AG09319 (cell line): ENCODE measurements at regions not wholly inside any gene's neighbourhood (a gene's known extent, or its start where the extent isn't known, plus 50 kb on each side); places are given as distances from the start of the nearest gene placed in this dataset.

Experiments
- DNase-seq: peaks from one replicate; pipeline ENCODE4 v3.0.0-alpha.2; 2010; ENCODE audit warnings: low read depth; ENCODE audit errors: extremely low read depth
- TF ChIP-seq, protein P1 (sequence below): IDR thresholded peaks from 2 replicates; pipeline ENCODE4 v1.5.1; 2011; ENCODE audit warnings: low read depth, mild to moderate bottlenecking, inconsistent platforms, low read length, moderate library complexity

DNA sequence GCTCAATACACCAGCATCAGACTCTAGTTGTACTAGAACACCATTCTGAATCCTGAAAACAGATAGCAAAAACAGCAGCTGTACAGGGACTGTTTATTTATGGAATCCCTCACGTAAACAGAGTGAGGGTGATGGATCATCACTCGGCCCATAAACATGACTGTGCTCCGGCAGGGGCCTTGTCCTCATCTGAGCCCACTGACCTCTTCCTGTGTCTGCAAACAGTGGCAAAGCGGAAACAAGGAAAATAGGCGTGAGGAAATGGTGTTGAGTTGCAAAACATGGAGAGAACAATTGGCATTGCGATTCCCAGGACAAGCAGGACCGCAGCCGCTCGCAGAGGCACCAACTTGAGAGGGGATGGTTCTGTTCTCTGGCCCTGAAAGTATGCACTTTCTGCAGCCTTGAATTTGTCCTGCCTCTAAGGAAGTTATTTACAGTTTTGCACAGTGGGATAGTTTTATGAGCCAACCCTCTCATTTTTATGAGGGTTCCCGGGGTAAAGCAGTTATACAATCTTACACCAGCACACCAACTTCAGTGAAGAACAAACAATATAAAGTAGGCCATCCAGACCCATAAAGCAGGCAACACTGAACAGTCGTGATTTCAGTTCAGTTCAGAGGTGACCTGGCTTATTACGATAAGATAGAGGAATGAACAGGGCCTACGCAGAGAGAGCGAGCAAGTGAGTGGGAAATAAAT, 248.0 kb upstream of the FZD8 start:
- no peak for DNase-seq
- TF ChIP-seq, protein P1, sequence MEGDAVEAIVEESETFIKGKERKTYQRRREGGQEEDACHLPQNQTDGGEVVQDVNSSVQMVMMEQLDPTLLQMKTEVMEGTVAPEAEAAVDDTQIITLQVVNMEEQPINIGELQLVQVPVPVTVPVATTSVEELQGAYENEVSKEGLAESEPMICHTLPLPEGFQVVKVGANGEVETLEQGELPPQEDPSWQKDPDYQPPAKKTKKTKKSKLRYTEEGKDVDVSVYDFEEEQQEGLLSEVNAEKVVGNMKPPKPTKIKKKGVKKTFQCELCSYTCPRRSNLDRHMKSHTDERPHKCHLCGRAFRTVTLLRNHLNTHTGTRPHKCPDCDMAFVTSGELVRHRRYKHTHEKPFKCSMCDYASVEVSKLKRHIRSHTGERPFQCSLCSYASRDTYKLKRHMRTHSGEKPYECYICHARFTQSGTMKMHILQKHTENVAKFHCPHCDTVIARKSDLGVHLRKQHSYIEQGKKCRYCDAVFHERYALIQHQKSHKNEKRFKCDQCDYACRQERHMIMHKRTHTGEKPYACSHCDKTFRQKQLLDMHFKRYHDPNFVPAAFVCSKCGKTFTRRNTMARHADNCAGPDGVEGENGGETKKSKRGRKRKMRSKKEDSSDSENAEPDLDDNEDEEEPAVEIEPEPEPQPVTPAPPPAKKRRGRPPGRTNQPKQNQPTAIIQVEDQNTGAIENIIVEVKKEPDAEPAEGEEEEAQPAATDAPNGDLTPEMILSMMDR: no peak

DNA sequence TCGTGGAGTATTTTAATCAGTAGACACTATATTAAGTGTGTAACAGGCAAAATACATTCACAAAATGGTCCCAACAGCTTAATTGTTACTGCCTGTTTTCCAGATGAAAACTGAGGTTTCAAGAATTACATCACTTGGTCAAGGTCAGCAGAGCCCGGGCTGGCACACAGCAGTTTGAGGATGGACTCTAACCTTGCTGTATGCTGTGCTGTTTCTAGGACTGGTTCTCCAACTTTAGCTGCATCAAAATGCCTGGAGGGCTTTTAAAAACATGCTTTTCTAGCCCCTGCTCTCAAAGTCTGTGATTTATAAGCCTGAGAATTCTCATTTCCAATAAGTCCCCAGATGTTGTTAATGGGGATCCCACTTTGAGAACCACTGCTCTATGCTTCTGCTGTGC, 247.1 kb upstream of the FZD8 start:
- no peak for DNase-seq
- TF ChIP-seq, protein P1: no peak

DNA sequence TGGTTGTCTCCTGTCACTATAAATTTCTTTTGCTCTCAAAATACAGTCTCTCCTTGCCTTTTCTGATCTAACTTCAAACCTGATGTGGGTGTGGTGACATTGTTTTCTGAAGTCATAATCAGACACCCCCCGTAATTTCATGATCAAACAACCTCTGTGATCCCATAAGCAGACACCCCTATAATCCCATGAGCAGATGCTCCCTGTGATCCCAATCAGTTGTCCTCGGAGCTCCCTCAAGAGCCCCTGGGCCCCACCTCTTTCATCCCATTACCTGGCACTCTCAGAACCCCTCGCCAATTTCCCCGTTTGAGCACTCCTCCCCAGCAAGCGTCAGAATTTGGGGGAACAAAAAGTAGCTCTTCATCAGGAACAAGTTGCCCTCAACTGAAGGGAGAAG, 246.3 kb upstream of the FZD8 start:
- TF ChIP-seq, protein P1: no peak

DNA sequence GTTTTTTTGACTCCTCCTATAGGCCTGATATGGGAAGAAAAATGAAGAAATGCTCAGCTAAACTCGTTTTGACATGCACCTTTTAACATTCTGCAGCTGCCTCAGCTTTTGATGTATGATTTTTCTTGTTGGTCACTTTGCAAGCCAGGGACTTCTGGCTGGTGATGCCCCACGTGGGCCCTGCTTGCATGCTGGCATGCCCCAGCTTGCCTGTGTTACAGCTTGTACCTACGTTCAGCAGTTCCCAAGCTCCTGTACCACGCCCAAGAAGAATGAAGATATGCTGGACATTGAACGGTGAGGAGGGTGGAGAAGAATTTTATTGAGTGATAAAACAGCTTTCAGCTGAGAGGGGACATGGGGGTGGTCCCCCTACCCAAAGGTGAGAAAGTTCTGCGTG, 245.6 kb upstream of the FZD8 start:
- TF ChIP-seq, protein P1: no peak
- DNase-seq: no peak

More for the DNA sequence above, 246.3 kb upstream of the FZD8 start:
- no peak for DNase-seq

DNA sequence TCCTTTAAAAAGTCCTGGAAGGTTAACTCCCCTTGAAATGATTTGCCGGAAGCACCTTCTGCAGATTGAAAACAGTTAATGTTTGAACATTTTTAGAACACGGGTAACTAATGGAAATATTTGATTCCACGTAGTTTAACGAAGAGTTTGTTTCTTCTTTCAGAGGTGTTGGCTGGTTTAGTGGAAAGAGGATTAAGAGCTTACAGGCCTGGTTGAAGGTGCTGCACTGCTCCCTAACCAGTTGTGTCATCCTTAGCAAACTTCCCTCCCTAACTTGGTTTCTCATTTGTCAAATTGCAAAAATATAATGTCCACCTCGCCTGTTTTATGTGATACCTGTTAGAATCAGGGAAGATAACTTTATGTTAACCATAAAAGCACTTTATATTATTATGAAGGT, 243.0 kb upstream of the FZD8 start:
- DNase-seq: no peak
- TF ChIP-seq, protein P1: no peak

DNA sequence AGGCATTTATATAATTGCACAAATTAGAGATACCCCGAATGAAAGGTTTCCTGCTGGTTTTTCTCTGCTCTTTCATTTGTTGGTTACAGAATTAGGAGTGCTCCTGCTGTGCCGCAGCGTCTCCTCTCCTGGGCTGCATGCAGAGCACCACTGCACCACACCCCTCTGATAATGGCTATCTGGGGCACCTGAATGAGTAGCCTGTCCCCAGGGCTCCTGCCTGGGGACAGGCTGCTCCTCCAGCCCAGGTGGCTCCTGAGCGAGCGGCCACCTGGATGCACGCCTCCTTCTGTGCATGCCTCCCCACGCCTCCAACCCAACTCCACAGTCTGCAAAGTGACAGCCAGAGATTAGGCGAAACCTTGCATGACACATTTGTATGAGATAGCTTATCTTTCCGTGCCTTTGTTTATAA, 242.6 kb upstream of the FZD8 start:
- TF ChIP-seq, protein P1: no peak
- DNase-seq: no peak

DNA sequence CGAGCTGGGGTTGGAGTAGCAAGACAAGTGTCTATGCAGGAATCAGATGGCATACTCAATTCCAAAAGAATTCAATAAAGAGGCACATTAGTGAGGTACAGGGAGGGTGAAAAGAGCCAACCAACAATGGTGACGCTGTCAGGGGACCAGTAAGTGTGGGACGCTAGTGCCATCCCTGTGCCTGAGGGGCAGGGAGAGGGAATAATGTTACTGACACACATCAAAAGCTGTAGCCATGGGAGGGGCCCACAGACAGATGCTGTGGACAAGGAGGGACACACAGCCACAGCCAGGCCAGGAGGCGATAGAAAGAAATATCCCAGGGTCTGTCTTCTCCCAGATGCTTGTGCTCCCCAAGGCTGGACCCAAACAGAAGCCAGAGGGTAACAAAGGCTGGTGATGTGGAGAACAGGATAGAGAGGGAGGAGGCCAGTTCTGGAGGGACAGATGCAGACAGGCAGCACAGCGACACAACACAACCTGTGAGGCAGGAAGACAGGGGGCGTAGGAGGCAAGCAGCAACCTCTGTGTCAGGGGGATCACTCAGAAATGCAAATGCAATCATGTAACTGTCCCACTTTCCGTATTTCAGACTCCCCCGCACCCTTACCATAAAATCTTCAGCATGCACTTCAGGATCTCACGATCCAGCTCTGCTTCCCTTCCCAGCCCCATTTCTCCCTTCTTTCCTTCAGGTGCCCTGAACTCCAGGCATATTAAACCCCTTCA, 240.5 kb upstream of the FZD8 start:
- no peak for DNase-seq
- TF ChIP-seq, protein P1: no peak
